DND-41 (cell line): ENCODE measurements at regions not wholly inside any gene's neighbourhood (a gene's known extent, or its start where the extent isn't known, plus 50 kb on each side); places are given as distances from the start of the nearest gene placed in this dataset.

Experiments
- ATAC-seq: fragments of 200-7000 bp; cut with Tn5 transposase; 3 replicates; pipeline ENCODE4 v1.9.1; 2021; ENCODE audit warnings: low read depth; ENCODE audit not compliant: insufficient read depth
- DNase-seq: peaks from one replicate; pipeline ENCODE4 v3.0.0-alpha.2; 2020
- H2AFZ ChIP-seq: 2 replicates; pipeline ENCODE4 v1.6.0; 2012; ENCODE audit warnings: low read depth, low read length
- H3K27ac ChIP-seq: 2 replicates; pipeline ENCODE4 v1.5.1; 2012; ENCODE audit warnings: low read length, inconsistent platforms
- H3K27me3 ChIP-seq: fragments of 200-600 bp; sonication (generic); 2 replicates; pipeline ENCODE4 v1.6.0; 2012; ENCODE audit warnings: low read length, mild to moderate bottlenecking, inconsistent platforms; ENCODE audit not compliant: insufficient read depth, poor library complexity
- H3K36me3 ChIP-seq: 2 replicates; pipeline ENCODE4 v1.5.1; 2012; ENCODE audit warnings: low read length, inconsistent platforms; ENCODE audit not compliant: insufficient read depth
- H3K4me1 ChIP-seq: 2 replicates; pipeline ENCODE4 v1.5.1; 2012; ENCODE audit warnings: mild to moderate bottlenecking, low read length; ENCODE audit not compliant: insufficient read depth
- H3K4me2 ChIP-seq: 2 replicates; pipeline ENCODE4 v1.6.0; 2012; ENCODE audit warnings: mild to moderate bottlenecking, moderate library complexity, low read length, inconsistent platforms; ENCODE audit not compliant: insufficient read depth
- H3K4me3 ChIP-seq, 2 experiments: fragments of 200-600 bp in 1 of 2; shearing (Covaris generic) in 1 of 2; 2 replicates each; pipeline ENCODE4 v1.5.1; 2012 to 2016; ENCODE audit warnings: inconsistent platforms in 2 of 2, low read length in 2 of 2, mild to moderate bottlenecking in 2 of 2, low read depth in 1 of 2, moderate library complexity in 1 of 2
- H3K79me2 ChIP-seq: 2 replicates; pipeline ENCODE4 v1.6.0; 2012; ENCODE audit warnings: low read length, inconsistent platforms; ENCODE audit not compliant: insufficient read depth
- H3K9ac ChIP-seq: 2 replicates; pipeline ENCODE4 v1.6.0; 2012; ENCODE audit warnings: low read depth, mild to moderate bottlenecking, inconsistent platforms, low read length, moderate library complexity
- H3K9me3 ChIP-seq: 2 replicates; pipeline ENCODE4 v1.5.1; 2012; ENCODE audit warnings: low read length, moderate library complexity, mild to moderate bottlenecking, inconsistent platforms; ENCODE audit not compliant: insufficient read depth, severe bottlenecking
- H4K20me1 ChIP-seq: 2 replicates; pipeline ENCODE4 v1.6.0; 2012; ENCODE audit warnings: low read length; ENCODE audit not compliant: insufficient read depth
- CTCF ChIP-seq: IDR thresholded peaks from 2 replicates; pipeline ENCODE4 v1.5.1; 2012; ENCODE audit warnings: borderline replicate concordance, low read length, moderate library complexity, mild to moderate bottlenecking; ENCODE audit not compliant: poor library complexity, severe bottlenecking; ENCODE audit errors: extremely low read depth
- EZH2 ChIP-seq: IDR thresholded peaks from 3 replicates; pipeline ENCODE4 v1.6.1; 2012; ENCODE audit warnings: borderline replicate concordance, low read depth, mild to moderate bottlenecking, moderate library complexity, low read length, inconsistent platforms; ENCODE audit not compliant: severe bottlenecking

DNA sequence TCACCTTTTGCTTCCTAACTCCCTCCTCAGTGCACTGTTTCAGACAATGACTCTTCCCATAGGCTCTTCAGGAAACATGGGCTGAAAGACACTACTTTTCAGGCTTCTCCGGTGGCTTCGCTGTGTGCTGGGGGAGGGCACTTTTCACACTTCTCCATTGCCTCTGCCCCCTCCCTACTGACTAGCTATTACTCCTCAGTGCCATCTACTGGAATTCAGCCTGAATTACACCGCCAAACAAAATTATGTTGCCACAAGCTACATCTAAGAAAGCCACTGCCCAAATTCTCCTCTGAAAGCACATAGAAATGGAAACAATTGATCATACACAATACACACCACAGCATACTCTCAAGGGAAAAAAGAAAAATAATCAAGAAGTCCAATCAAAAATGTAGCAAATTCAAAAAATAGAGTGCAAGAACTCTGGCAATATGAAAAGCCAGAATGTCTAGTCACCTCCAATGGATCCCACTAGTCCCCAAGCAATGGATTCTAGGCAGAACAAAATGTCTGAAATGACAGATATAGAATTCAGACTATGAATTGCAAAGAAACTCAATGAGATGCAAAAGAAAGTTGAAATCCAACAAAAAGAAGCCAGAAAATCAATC lies 1139.4 kb upstream of the GYPC start:
- H4K20me1 ChIP-seq = no peaks in the 10 kb centered on the region
- ATAC-seq (no peak; the same call in 2 of the 3 replicates), DNase-seq (peak; percentile 14)
- H3K36me3 ChIP-seq = no peaks in the 10 kb centered on the region
- TF ChIP-seq CTCF (peak; percentile 64), EZH2 (no peak)
- H3K9ac ChIP-seq = no peak overlapping the region
- no peak overlapping the region for H3K4me3 ChIP-seq
- peaks cover 3% of the 10 kb centered on the region for H3K9me3 ChIP-seq
- no peaks in the 10 kb centered on the region for H3K27me3 ChIP-seq
- no peaks in the 10 kb centered on the region for H3K4me1 ChIP-seq
- H3K27ac ChIP-seq = no peak overlapping the region
- H3K4me2 ChIP-seq = no peak overlapping the region
- H3K79me2 ChIP-seq = no peaks in the 10 kb centered on the region
- no peak overlapping the region for H2AFZ ChIP-seq

DNA sequence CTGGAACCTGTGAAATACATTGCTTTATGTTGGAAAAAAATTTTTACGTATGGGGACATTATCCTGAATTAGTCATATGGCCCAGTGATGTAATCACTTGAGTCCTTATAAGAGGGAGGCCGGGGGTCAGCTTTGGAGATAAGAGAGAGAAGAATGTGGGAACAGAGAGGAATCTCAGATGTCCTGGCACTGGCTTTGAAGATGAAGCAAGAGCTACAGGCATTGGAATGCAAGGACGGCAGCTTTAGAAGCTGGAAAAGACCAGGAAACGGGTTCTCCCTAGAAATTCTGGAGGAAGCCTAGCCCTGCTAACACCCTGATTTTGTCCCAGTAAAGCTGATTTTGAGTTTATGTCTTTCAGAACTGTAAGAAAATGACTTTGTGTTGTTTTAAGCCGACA lies 1129.9 kb upstream of the GYPC start:
- Histone ChIP-seq H4K20me1 (no peaks in the 10 kb centered on the region), H3K27ac (no peak overlapping the region), H3K36me3 (no peaks in the 10 kb centered on the region), H3K79me2 (no peaks in the 10 kb centered on the region), H3K4me2 (no peak overlapping the region), H2AFZ (no peak overlapping the region), H3K9ac (no peak overlapping the region), H3K27me3 (no peaks in the 10 kb centered on the region), H3K4me1 (no peaks in the 10 kb centered on the region), H3K4me3 (no peak overlapping the region), H3K9me3 (no peaks in the 10 kb centered on the region)
- no peak for ATAC-seq
- no peak for DNase-seq
- TF ChIP-seq EZH2 (no peak), CTCF (no peak)

- Histone ChIP-seq H3K27me3 (no peaks in the 10 kb centered on the region), H3K27ac (no peak overlapping the region), H3K79me2 (no peaks in the 10 kb centered on the region), H2AFZ (no peak overlapping the region), H3K4me3 (no peak overlapping the region), H3K9ac (no peak overlapping the region), H4K20me1 (no peaks in the 10 kb centered on the region), H3K9me3 (no peaks in the 10 kb centered on the region), H3K36me3 (no peaks in the 10 kb centered on the region), H3K4me2 (no peak overlapping the region), H3K4me1 (no peaks in the 10 kb centered on the region)
- DNase-seq (no peak), ATAC-seq (no peak)
- TF ChIP-seq EZH2 (no peak), CTCF (no peak)
Measured at GRCh38 chr2:125535089-125535488, 1120.9 kb upstream of the GYPC start.
